ENCODE measurements at regions not wholly inside any gene's neighbourhood (a gene's known extent, or its start where the extent isn't known, plus 50 kb on each side); places are given as distances from the start of the nearest gene placed in this dataset.

DNA sequence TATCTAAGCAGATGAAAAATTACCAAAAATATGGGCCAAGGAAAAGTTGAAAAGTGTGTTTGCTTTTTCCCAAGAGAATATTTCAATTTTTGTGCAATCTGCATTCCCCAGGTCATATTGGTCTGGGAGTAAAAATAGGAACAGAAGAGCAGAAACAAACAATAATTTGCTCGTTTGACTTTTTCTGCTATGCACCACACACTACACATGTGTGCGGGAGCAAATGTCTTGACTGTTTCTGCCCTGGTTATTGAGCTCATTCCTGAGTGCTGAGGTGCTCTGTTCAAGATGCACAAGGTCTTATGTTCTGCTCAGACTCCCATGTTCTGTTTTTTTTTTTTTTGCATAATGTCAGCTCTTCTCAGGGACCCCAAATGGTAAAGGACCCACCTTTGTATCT, 298.0 kb upstream of the MME start:
- H3K4me2 ChIP-seq (ENCODE audit: low read length) = no peak overlapping the region
- no peaks in the 10 kb centered on the region for H4K20me1 ChIP-seq (ENCODE audit: insufficient read depth, low read length)
- H3K36me3 ChIP-seq (replicated peaks; ENCODE audit: low read depth, low read length) = no peaks in the 10 kb centered on the region
- H3K9ac ChIP-seq (ENCODE audit: low read length) = no peak overlapping the region
- H3K9me3 ChIP-seq (ENCODE audit: insufficient read depth, low read length) = no peaks in the 10 kb centered on the region
- no peaks in the 10 kb centered on the region for H3K27me3 ChIP-seq (ENCODE audit: low read depth, low read length)
- H3K79me2 ChIP-seq (ENCODE audit: low read length) = no peaks in the 10 kb centered on the region
- no peak overlapping the region for H3K27ac ChIP-seq (ENCODE audit: low read length)
- no peaks in the 10 kb centered on the region for H3K4me1 ChIP-seq (ENCODE audit: low read length)
- TF ChIP-seq, protein P1, sequence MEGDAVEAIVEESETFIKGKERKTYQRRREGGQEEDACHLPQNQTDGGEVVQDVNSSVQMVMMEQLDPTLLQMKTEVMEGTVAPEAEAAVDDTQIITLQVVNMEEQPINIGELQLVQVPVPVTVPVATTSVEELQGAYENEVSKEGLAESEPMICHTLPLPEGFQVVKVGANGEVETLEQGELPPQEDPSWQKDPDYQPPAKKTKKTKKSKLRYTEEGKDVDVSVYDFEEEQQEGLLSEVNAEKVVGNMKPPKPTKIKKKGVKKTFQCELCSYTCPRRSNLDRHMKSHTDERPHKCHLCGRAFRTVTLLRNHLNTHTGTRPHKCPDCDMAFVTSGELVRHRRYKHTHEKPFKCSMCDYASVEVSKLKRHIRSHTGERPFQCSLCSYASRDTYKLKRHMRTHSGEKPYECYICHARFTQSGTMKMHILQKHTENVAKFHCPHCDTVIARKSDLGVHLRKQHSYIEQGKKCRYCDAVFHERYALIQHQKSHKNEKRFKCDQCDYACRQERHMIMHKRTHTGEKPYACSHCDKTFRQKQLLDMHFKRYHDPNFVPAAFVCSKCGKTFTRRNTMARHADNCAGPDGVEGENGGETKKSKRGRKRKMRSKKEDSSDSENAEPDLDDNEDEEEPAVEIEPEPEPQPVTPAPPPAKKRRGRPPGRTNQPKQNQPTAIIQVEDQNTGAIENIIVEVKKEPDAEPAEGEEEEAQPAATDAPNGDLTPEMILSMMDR (IDR thresholded peaks at IDR 0.05; ENCODE audit: low read depth, low read length) = no peak
- TF ChIP-seq EZH2phosphoT487 (IDR thresholded peaks at IDR 0.05; ENCODE audit: low read depth) = no peak
- H2AFZ ChIP-seq (ENCODE audit: low read depth, low read length) = no peak overlapping the region
- no peak overlapping the region for H3K4me3 ChIP-seq (ENCODE audit: low read length)

DNA sequence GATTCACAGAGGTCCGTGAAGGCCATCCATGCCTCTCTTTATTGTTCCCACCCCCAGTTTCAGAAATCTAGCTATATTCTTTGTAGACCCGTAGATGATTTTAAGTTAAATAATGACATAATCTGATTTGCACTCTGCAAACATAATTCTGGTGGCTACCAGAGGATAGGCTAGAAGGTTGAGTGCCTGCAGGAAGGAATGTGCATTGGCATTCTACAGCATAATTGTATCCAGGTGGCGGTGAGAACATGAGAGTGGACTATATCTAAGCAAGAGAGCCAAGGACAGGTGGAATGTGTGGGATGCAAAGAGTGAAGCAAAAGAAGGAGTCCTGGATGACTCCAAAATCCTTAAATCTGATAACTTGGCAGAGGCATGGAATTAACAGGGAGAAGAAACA, 298.5 kb upstream of the MME start:
- no peak overlapping the region for H3K4me2 ChIP-seq (ENCODE audit: low read length)
- no peaks in the 10 kb centered on the region for H3K79me2 ChIP-seq (ENCODE audit: low read length)
- no peaks in the 10 kb centered on the region for H3K27me3 ChIP-seq (ENCODE audit: low read depth, low read length)
- H3K4me3 ChIP-seq (ENCODE audit: low read length) = no peak overlapping the region
- no peak overlapping the region for H3K27ac ChIP-seq (ENCODE audit: low read length)
- H3K36me3 ChIP-seq (replicated peaks; ENCODE audit: low read depth, low read length) = no peaks in the 10 kb centered on the region
- TF ChIP-seq, protein P1 (IDR thresholded peaks at IDR 0.05; ENCODE audit: low read depth, low read length) = no peak
- no peak for TF ChIP-seq EZH2phosphoT487 (IDR thresholded peaks at IDR 0.05; ENCODE audit: low read depth)
- no peak overlapping the region for H3K9ac ChIP-seq (ENCODE audit: low read length)
- H4K20me1 ChIP-seq (ENCODE audit: insufficient read depth, low read length) = no peaks in the 10 kb centered on the region
- no peaks in the 10 kb centered on the region for H3K9me3 ChIP-seq (ENCODE audit: insufficient read depth, low read length)
- peaks cover 5% of the 10 kb centered on the region for H3K4me1 ChIP-seq (ENCODE audit: low read length)
- H2AFZ ChIP-seq (ENCODE audit: low read depth, low read length) = no peak overlapping the region

DNA sequence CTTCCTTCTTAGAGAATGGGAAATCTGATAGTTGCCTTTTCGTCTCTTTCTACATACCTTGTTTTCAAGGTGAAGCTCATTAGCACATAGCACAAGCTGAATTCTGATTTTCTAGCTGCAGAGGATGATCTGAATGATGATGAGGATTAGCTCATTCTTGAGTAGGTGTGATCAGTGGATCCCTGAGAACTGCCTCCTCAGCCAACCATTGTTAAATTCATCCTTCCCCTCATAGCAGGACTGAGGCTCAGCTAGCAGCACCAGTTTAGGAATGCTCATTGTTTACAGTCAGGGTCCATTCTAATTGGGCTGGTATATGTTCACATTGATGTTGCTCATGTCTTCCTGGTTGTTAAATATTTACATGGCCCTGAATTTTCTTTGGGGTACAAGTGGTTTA, 299.9 kb upstream of the MME start:
- Histone ChIP-seq H3K4me1 (ENCODE audit: low read length) (peaks cover 11% of the 10 kb centered on the region), H3K79me2 (ENCODE audit: low read length) (no peaks in the 10 kb centered on the region), H3K27ac (ENCODE audit: low read length) (no peak overlapping the region), H3K9me3 (ENCODE audit: insufficient read depth, low read length) (no peaks in the 10 kb centered on the region), H3K4me2 (ENCODE audit: low read length) (no peak overlapping the region), H3K9ac (ENCODE audit: low read length) (no peak overlapping the region), H4K20me1 (ENCODE audit: insufficient read depth, low read length) (no peaks in the 10 kb centered on the region), H3K27me3 (ENCODE audit: low read depth, low read length) (no peaks in the 10 kb centered on the region), H3K4me3 (ENCODE audit: low read length) (no peak overlapping the region), H3K36me3 (replicated peaks; ENCODE audit: low read depth, low read length) (no peaks in the 10 kb centered on the region), H2AFZ (ENCODE audit: low read depth, low read length) (no peak overlapping the region)
- no peak for TF ChIP-seq EZH2phosphoT487 (IDR thresholded peaks at IDR 0.05; ENCODE audit: low read depth)
- TF ChIP-seq, protein P1 (IDR thresholded peaks at IDR 0.05; ENCODE audit: low read depth, low read length) = no peak

DNA sequence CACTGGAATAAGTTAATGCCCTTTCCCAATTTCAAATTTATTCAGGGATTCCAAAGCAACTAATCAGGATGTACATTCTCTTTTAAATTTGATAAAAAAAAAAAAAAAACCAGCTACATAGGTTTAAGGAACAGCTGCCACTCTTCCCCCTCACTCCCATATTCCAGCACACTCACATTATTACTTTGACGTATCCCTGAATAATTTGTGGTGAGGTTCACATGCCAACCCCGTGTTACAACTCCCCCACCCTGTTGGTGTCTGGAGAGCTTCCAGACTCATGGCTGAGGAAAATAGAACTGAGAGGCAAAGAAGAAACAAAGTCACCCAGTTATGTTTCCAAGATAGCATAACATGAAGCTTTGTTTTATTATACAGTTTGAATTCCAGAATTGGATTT, 300.5 kb upstream of the MME start:
- Histone ChIP-seq H3K27me3 (ENCODE audit: low read depth, low read length) (no peaks in the 10 kb centered on the region), H3K4me2 (ENCODE audit: low read length) (no peak overlapping the region), H3K36me3 (replicated peaks; ENCODE audit: low read depth, low read length) (no peaks in the 10 kb centered on the region), H4K20me1 (ENCODE audit: insufficient read depth, low read length) (no peaks in the 10 kb centered on the region), H3K9me3 (ENCODE audit: insufficient read depth, low read length) (no peaks in the 10 kb centered on the region), H3K9ac (ENCODE audit: low read length) (no peak overlapping the region), H2AFZ (ENCODE audit: low read depth, low read length) (no peak overlapping the region), H3K27ac (ENCODE audit: low read length) (no peak overlapping the region), H3K4me1 (ENCODE audit: low read length) (peaks cover 11% of the 10 kb centered on the region), H3K79me2 (ENCODE audit: low read length) (no peaks in the 10 kb centered on the region), H3K4me3 (ENCODE audit: low read length) (no peak overlapping the region)
- TF ChIP-seq, protein P1 (IDR thresholded peaks at IDR 0.05; ENCODE audit: low read depth, low read length) = no peak
- no peak for TF ChIP-seq EZH2phosphoT487 (IDR thresholded peaks at IDR 0.05; ENCODE audit: low read depth)
